ENCODE measurements at regions not wholly inside any gene's neighbourhood (a gene's known extent, or its start where the extent isn't known, plus 50 kb on each side); places are given as distances from the start of the nearest gene placed in this dataset.

DNA sequence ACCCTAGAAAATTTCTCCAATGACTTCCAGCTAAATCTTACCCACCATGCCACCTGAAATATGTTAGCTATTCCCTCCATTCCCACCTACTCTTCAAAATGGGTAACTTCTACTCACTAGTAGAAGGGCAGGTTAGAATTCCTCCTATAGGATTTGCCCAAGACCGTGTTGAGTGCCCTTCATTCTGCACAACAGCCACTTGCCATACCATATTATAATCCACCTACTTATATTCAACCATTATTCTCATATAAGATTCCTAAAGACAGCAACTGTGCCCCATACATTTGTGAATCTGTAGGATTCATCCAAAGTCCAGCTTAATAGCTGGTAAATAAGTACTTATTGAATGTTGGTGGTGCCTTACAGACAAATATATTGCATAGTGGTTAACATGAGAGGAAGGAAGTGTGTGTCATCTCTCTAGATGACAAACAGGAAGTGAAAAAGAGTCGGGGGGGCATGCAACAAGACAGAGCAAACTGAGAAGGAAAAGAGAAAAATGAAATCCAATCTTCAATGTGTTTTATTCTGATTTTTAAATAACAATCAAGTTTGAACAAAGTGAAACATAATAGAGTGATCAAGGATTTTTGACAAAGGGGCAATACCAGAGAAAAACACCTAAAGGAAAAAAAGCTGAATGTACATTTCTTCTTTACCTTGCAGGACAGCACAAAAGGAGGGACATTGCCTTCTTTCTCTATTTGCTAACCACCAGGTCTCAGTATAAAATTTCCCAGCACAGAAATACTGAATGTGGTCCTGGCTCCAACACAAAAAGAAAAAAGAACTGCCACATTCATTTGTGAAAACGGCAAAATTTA is 389.3 kb upstream of the USP15 start:
- no peaks in the 10 kb centered on the region for H3K9me3 ChIP-seq
- H3K4me1 ChIP-seq = no peaks in the 10 kb centered on the region
- no peak for DNase-seq (ENCODE audit: low spot score in 2 of 2)
- TF ChIP-seq EP300 (IDR thresholded peaks at IDR 0.05) (no peak), POLR2A (IDR thresholded peaks at IDR 0.05) (no peak)
- TF ChIP-seq, protein P1, sequence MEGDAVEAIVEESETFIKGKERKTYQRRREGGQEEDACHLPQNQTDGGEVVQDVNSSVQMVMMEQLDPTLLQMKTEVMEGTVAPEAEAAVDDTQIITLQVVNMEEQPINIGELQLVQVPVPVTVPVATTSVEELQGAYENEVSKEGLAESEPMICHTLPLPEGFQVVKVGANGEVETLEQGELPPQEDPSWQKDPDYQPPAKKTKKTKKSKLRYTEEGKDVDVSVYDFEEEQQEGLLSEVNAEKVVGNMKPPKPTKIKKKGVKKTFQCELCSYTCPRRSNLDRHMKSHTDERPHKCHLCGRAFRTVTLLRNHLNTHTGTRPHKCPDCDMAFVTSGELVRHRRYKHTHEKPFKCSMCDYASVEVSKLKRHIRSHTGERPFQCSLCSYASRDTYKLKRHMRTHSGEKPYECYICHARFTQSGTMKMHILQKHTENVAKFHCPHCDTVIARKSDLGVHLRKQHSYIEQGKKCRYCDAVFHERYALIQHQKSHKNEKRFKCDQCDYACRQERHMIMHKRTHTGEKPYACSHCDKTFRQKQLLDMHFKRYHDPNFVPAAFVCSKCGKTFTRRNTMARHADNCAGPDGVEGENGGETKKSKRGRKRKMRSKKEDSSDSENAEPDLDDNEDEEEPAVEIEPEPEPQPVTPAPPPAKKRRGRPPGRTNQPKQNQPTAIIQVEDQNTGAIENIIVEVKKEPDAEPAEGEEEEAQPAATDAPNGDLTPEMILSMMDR (IDR thresholded peaks at IDR 0.05) = no peak
- no peak overlapping the region for H3K4me3 ChIP-seq
- 68 to 70% methylated on average over 3 of the region's 3 CpGs for WGBS, 2 donors
- H3K27me3 ChIP-seq = no peaks in the 10 kb centered on the region
- H3K27ac ChIP-seq = no peak overlapping the region
- no peaks in the 10 kb centered on the region for H3K36me3 ChIP-seq

DNA sequence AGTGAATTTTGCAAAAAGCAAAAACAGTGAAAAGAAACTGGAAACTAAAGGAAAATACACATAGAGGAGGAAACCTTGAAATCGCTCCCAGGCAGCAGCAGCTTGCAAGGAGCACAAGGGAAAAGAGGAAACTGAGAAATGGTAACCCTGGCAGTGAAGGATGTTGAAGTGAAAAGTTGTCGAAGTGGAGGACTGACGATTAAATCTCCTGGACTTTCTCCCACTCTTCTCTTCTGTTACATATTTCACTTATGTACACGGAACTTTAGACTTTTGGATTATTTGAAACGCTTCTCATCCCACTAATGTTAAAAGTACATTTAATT is 388.8 kb upstream of the USP15 start:
- DNase-seq (ENCODE audit: low spot score in 2 of 2) = no peak
- no peaks in the 10 kb centered on the region for H3K9me3 ChIP-seq
- H3K27ac ChIP-seq = no peak overlapping the region
- WGBS, 2 donors = 72 to 82% methylated on average over 5 of the region's 5 CpGs
- no peaks in the 10 kb centered on the region for H3K36me3 ChIP-seq
- no peaks in the 10 kb centered on the region for H3K27me3 ChIP-seq
- no peak overlapping the region for H3K4me3 ChIP-seq
- TF ChIP-seq EP300 (IDR thresholded peaks at IDR 0.05) (no peak), POLR2A (IDR thresholded peaks at IDR 0.05) (no peak)
- TF ChIP-seq, protein P1 (IDR thresholded peaks at IDR 0.05) = no peak
- H3K4me1 ChIP-seq = no peaks in the 10 kb centered on the region

DNA sequence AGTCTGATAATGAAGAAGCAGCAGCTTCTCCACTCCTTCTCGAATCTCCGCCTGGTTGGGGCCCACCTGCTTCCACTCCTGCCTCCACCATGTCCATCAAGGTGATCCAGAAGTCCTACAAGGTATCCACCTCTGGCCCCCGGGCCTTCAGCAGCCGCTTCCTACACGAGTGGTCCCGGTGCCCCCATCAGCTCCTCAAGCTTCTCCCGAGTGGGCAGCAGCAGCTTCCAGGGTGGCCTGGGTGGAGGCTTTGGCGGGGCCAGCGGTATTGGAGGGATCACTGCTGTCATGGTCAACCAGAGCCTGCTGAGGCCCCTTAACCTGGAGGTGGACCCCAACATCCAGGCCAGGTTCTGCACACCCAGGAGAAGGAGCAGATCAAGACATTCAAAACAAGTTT is 381.0 kb upstream of the USP15 start:
- WGBS, 2 donors = 89 to 91% methylated on average over 7 to 9 of the region's 9 CpGs
- TF ChIP-seq EP300 (IDR thresholded peaks at IDR 0.05) = no peak
- TF ChIP-seq POLR2A (IDR thresholded peaks at IDR 0.05) = no peak
- DNase-seq (ENCODE audit: low spot score in 2 of 2) = no peak

DNA sequence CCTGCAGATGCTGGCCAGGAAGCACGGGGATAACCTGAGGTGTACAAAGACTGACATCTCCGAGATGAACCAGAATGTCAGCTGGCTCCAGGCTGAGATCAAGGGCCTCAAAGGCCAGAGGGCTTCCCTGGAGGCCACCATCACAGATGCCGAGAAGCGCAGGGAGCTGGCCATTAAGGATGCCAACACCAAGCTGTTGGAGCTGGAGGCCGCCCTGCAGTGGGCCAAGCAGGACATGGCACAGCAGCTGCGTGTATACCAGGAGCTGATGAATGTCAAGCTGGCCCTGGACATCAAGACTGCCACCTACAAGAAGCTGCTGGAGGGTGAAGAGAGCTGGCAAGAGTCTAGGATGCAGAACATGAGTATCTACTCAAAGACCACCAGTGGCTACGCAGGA is 380.0 kb upstream of the USP15 start:
- Histone ChIP-seq H3K4me1 (no peaks in the 10 kb centered on the region), H3K27me3 (no peaks in the 10 kb centered on the region), H3K4me3 (no peak overlapping the region), H3K9me3 (no peaks in the 10 kb centered on the region), H3K27ac (no peak overlapping the region), H3K36me3 (no peaks in the 10 kb centered on the region)
- whole genome bisulfite sequencing, 2 donors = 79 to 81% methylated on average over 7 of the region's 7 CpGs
- DNase-seq (ENCODE audit: low spot score in 2 of 2) = no peak
- TF ChIP-seq, protein P1 (IDR thresholded peaks at IDR 0.05) = no peak
- TF ChIP-seq POLR2A (IDR thresholded peaks at IDR 0.05) = no peak
- no peak for TF ChIP-seq EP300 (IDR thresholded peaks at IDR 0.05)

More for the DNA sequence above, 381.0 kb upstream of the USP15 start:
- H3K9me3 ChIP-seq = no peaks in the 10 kb centered on the region
- H3K27ac ChIP-seq = no peak overlapping the region
- H3K36me3 ChIP-seq = no peaks in the 10 kb centered on the region
- no peak overlapping the region for H3K4me3 ChIP-seq
- no peaks in the 10 kb centered on the region for H3K4me1 ChIP-seq
- H3K27me3 ChIP-seq = no peaks in the 10 kb centered on the region

DNA sequence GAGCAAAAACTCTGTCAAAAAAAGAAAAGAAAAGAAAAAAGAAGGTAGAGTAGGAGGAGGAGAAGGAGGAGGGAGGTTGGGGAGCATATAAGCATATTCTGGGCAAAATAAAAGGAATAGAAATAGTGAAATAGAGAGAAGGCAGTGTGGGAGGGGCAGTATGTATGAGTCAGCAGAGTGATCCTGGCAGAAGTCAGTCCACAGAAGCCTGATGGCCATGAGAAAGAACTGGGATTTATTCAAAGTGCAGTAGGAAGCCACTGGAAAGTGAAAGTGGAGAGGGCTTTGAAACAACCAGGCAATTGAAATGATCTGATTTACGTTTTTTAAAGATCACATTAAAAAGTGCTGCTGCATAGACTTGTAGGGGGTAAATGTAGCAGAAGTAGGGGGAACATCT is 368.6 kb upstream of the USP15 start:
- Histone ChIP-seq H3K27ac (no peak overlapping the region), H3K36me3 (no peaks in the 10 kb centered on the region), H3K9me3 (no peaks in the 10 kb centered on the region), H3K4me3 (no peak overlapping the region), H3K4me1 (peaks cover 0 to 4% (median 0%) of the 10 kb centered on the region in 4 donors), H3K27me3 (no peaks in the 10 kb centered on the region)
- 33 to 42% methylated on average over 1 of the region's 1 CpG for WGBS, 2 donors
- TF ChIP-seq EP300 (IDR thresholded peaks at IDR 0.05) (no peak), POLR2A (IDR thresholded peaks at IDR 0.05) (no peak)
- TF ChIP-seq, protein P1 (IDR thresholded peaks at IDR 0.05) = no peak
- DNase-seq (ENCODE audit: low spot score in 2 of 2) = no peak
